ENCODE measurements at regions not wholly inside any gene's neighbourhood (a gene's known extent, or its start where the extent isn't known, plus 50 kb on each side); places are given as distances from the start of the nearest gene placed in this dataset.

GRCh38 chr2:187274146-187274545, 173.9 kb downstream of the CALCRL start:
- no peak for TF ChIP-seq CTCF (IDR thresholded peaks at IDR 0.05; ENCODE audit: insufficient read depth, low read depth, low read length)
- DNase-seq (ENCODE audit: low read depth) = no peak
- no peak overlapping the region for H3K4me3 ChIP-seq (ENCODE audit: low read depth, low read length)

GRCh38 chr2:187272255-187272654, 175.8 kb downstream of the CALCRL start:
- H3K4me3 ChIP-seq (ENCODE audit: low read depth, low read length) = no peak overlapping the region
- TF ChIP-seq CTCF (IDR thresholded peaks at IDR 0.05; ENCODE audit: insufficient read depth, low read depth, low read length) = no peak
- no peak for DNase-seq (ENCODE audit: low read depth)

DNA sequence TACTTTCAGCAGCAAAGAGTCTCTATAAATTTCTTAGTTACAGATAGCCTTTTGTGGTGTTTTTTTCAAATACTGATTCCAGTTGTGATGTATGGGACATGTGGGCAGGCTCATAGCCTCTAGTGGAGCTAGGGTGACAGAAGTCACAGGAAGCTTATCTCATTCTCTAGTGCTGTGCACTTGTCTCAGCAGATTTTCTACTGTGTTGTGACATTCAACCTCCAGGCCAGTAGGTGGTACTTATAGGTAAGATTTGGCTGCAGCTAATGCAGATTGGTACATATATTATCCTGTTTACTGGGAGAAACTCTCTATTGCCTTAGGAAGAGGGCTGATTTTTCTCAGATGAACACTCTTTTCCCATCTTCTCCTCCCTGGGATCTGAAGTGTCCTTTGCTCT, 176.2 kb downstream of the CALCRL start:
- TF ChIP-seq CTCF (IDR thresholded peaks at IDR 0.05; ENCODE audit: insufficient read depth, low read depth, low read length) = no peak
- DNase-seq (ENCODE audit: low read depth) = no peak

GRCh38 chr2:187266645-187267044, 181.4 kb downstream of the CALCRL start:
- no peak overlapping the region for H3K4me3 ChIP-seq (ENCODE audit: low read depth, low read length)
- no peak for DNase-seq (ENCODE audit: low read depth)
- TF ChIP-seq CTCF (IDR thresholded peaks at IDR 0.05; ENCODE audit: insufficient read depth, low read depth, low read length) = no peak

More for the DNA sequence above, 176.2 kb downstream of the CALCRL start:
- H3K4me3 ChIP-seq (ENCODE audit: low read depth, low read length) = no peak overlapping the region

DNA sequence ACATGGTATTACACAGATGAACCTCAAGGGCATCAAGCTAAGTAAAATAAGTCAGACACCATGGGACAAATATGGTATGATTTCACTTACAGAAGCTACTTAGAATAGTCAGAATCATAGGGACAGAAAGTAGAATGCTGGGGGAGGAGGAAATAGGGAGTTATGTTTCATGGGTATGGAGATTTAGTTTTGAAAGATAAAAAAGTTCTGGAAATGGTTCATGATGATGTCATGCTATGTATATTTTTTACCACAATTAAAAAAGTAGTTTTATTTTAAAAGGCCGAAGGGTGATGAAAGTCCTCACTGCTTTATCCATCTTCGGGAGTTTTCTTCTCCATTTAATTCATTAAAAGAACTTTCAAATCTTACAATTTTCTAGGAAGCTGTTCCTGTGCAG, 181.9 kb downstream of the CALCRL start:
- no peak for DNase-seq (ENCODE audit: low read depth)
- no peak overlapping the region for H3K4me3 ChIP-seq (ENCODE audit: low read depth, low read length)
- no peak for TF ChIP-seq CTCF (IDR thresholded peaks at IDR 0.05; ENCODE audit: insufficient read depth, low read depth, low read length)

GRCh38 chr2:187264612-187265011, 183.4 kb downstream of the CALCRL start:
- DNase-seq (ENCODE audit: low read depth) = no peak
- TF ChIP-seq CTCF (IDR thresholded peaks at IDR 0.05; ENCODE audit: insufficient read depth, low read depth, low read length) = no peak

More at GRCh38 chr2:187264612-187265011, 183.4 kb downstream of the CALCRL start:
- H3K4me3 ChIP-seq (ENCODE audit: low read depth, low read length) = no peak overlapping the region
